ENCODE measurements at regions not wholly inside any gene's neighbourhood (a gene's known extent, or its start where the extent isn't known, plus 50 kb on each side); places are given as distances from the start of the nearest gene placed in this dataset.
"Not testable (repeated sequence)": the region's sequence is repeated elsewhere in the genome, so short reads cannot be mapped to it uniquely, and the experiment has no call there.

GRCh38 chr2:77768508-77768907 is 246.3 kb upstream of the LRRTM4 start:
- intact Hi-C loops (cut with micrococcal nuclease) = no loop called here
- Mint-ChIP-seq H3K4me3 (no peak overlapping the region), H3K9me3 (peaks cover 13 to 14% of the 10 kb centered on the region in 2 donors), H3K27me3 (ENCODE audit: low read depth in 2 of 2) (no peaks in the 10 kb centered on the region), H3K36me3 (peaks cover 8% of the 10 kb centered on the region), H3K27ac (no peak overlapping the region), H3K4me1 (no peaks in the 10 kb centered on the region)
- Histone ChIP-seq H3K4me3 (ENCODE audit: low read length) (no peak overlapping the region), H3K36me3 (ENCODE audit: control insufficient read depth, insufficient read depth, low read length) (no peaks in the 10 kb centered on the region), H3K27me3 (ENCODE audit: control insufficient read depth, insufficient read depth, low read length) (no peaks in the 10 kb centered on the region), H3K4me1 (ENCODE audit: control insufficient read depth, insufficient read depth, low read length) (no peaks in the 10 kb centered on the region), H3K27ac (ENCODE audit: low read length) (no peak overlapping the region), H3K9me3 (ENCODE audit: control insufficient read depth, insufficient read depth, low read length) (peaks cover 30% of the 10 kb centered on the region)
- 81% methylated on average over 3 of the region's 3 CpGs for WGBS (ENCODE audit: insufficient coverage)
- no peak for ATAC-seq
- DNase-seq = no peak
- TF ChIP-seq CTCF (IDR thresholded peaks at IDR 0.05) = no peak

GRCh38 chr2:77778917-77779316 is 256.7 kb upstream of the LRRTM4 start:
- no peaks in the 10 kb centered on the region for H3K36me3 ChIP-seq (ENCODE audit: control insufficient read depth, insufficient read depth, low read length)
- no peak overlapping the region for H3K4me3 Mint-ChIP-seq
- intact Hi-C loops (cut with micrococcal nuclease) = no loop called here
- no peaks in the 10 kb centered on the region for H3K4me1 ChIP-seq (ENCODE audit: control insufficient read depth, insufficient read depth, low read length)
- H3K27me3 Mint-ChIP-seq (ENCODE audit: low read depth in 2 of 2) = no peaks in the 10 kb centered on the region
- no peak overlapping the region for H3K27ac Mint-ChIP-seq
- H3K36me3 Mint-ChIP-seq = peaks cover 17% of the 10 kb centered on the region
- no peaks in the 10 kb centered on the region for H3K4me1 Mint-ChIP-seq
- H3K9me3 Mint-ChIP-seq = peaks cover 14 to 20% of the 10 kb centered on the region in 2 donors
- TF ChIP-seq CTCF (IDR thresholded peaks at IDR 0.05) = no peak
- no peak for DNase-seq
- H3K27ac ChIP-seq (ENCODE audit: low read length) = no peak overlapping the region
- no peak overlapping the region for H3K4me3 ChIP-seq (ENCODE audit: low read length)
- no peak for ATAC-seq
- H3K27me3 ChIP-seq (ENCODE audit: control insufficient read depth, insufficient read depth, low read length) = no peaks in the 10 kb centered on the region
- H3K9me3 ChIP-seq (ENCODE audit: control insufficient read depth, insufficient read depth, low read length) = peaks cover 22% of the 10 kb centered on the region

- not testable (repeated sequence) for ATAC-seq
Measured at GRCh38 chr2:77793500-77793899, 271.3 kb upstream of the LRRTM4 start.

GRCh38 chr2:77796397-77796796 is 274.2 kb upstream of the LRRTM4 start:
- Histone ChIP-seq H3K4me3 (ENCODE audit: low read length) (no peak overlapping the region), H3K4me1 (ENCODE audit: control insufficient read depth, insufficient read depth, low read length) (no peaks in the 10 kb centered on the region), H3K9me3 (ENCODE audit: control insufficient read depth, insufficient read depth, low read length) (peaks cover 4% of the 10 kb centered on the region), H3K27ac (ENCODE audit: low read length) (no peak overlapping the region), H3K36me3 (ENCODE audit: control insufficient read depth, insufficient read depth, low read length) (no peaks in the 10 kb centered on the region), H3K27me3 (ENCODE audit: control insufficient read depth, insufficient read depth, low read length) (no peaks in the 10 kb centered on the region)
- Mint-ChIP-seq H3K27me3 (ENCODE audit: low read depth in 2 of 2) (no peaks in the 10 kb centered on the region), H3K27ac (no peak overlapping the region), H3K4me3 (no peak overlapping the region), H3K4me1 (no peaks in the 10 kb centered on the region), H3K36me3 (no peaks in the 10 kb centered on the region), H3K9me3 (peaks cover 6 to 12% of the 10 kb centered on the region in 2 donors)
- intact Hi-C loops (cut with micrococcal nuclease) = no loop called here
- no peak for TF ChIP-seq CTCF (IDR thresholded peaks at IDR 0.05)
- DNase-seq (no peak), ATAC-seq (no peak)
- WGBS (ENCODE audit: insufficient coverage) = no CpG with 5 or more reads among the region's 2 CpGs

More at GRCh38 chr2:77793500-77793899, 271.3 kb upstream of the LRRTM4 start:
- intact Hi-C loops (cut with micrococcal nuclease); H3K4me3 ChIP-seq (ENCODE audit: low read length); H3K4me1 ChIP-seq (ENCODE audit: control insufficient read depth, insufficient read depth, low read length); H3K9me3 Mint-ChIP-seq; H3K36me3 ChIP-seq (ENCODE audit: control insufficient read depth, insufficient read depth, low read length); H3K27me3 Mint-ChIP-seq (ENCODE audit: low read depth in 2 of 2); H3K4me1 Mint-ChIP-seq; H3K9me3 ChIP-seq (ENCODE audit: control insufficient read depth, insufficient read depth, low read length); H3K27me3 ChIP-seq (ENCODE audit: control insufficient read depth, insufficient read depth, low read length); H3K36me3 Mint-ChIP-seq; H3K4me3 Mint-ChIP-seq; H3K27ac ChIP-seq (ENCODE audit: low read length); DNase-seq; H3K27ac Mint-ChIP-seq: not testable (repeated sequence)
- WGBS (ENCODE audit: insufficient coverage) = no CpG with 5 or more reads among the region's 2 CpGs

Measured in natural killer cell (primary cell).